ENCODE measurements at regions not wholly inside any gene's neighbourhood (a gene's known extent, or its start where the extent isn't known, plus 50 kb on each side); places are given as distances from the start of the nearest gene placed in this dataset.

DNA sequence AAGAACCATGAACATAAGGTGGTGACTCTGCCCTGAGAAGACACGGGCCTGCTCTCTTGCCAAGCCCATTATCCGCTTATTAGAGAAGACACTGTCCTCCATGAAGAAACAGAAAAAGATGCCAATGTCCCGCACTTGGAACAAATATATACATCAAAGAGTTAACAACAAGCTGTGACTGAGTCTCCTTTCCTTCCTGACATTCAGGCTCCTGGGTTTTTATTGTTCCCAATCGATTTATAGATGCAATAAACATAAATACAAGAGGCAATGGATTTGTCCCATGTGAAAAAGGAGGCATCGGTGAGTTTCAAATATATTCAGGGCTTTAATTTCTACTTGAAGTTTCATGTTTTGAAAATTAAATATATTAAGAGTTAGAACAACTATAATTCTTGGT lies 169.2 kb upstream of the CPEB2 start:
- TF ChIP-seq CTCF (IDR thresholded peaks at IDR 0.05) = no peak
- TF ChIP-seq EZH2 (IDR thresholded peaks at IDR 0.05) = no peak
